ENCODE measurements at regions not wholly inside any gene's neighbourhood (a gene's known extent, or its start where the extent isn't known, plus 50 kb on each side); places are given as distances from the start of the nearest gene placed in this dataset.

- in situ Hi-C loops (cut with HindIII; ENCODE audit: low sequenced_read_pairs), result no loop called here
Measured at GRCh38 chr4:14458463-14458862, 543.8 kb upstream of the CPEB2 start.

- in situ Hi-C loops (cut with HindIII; ENCODE audit: low sequenced_read_pairs), result no loop called here
Measured at GRCh38 chr4:14465057-14465456, 537.2 kb upstream of the CPEB2 start.

DNA sequence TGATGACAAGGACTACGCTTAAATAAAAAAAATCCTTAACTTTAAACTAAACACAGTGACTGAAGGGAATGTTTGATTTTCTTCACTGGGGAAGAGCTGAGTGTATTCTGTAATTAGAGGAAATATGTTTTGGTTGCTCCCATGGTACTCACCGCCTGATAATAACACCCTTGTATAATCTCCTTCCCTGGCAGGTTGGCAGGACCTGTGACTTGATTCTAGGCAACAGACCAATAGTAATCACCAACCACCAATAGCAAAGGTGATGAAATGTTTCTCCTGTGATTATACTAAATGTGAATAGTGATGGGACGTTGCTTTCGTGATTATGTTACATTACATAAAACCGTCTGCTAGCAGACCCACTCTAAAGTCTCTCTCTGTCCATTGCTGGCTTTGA is 536.8 kb upstream of the CPEB2 start:
- in situ Hi-C loops (cut with HindIII; ENCODE audit: low sequenced_read_pairs), result no loop called here

DNA sequence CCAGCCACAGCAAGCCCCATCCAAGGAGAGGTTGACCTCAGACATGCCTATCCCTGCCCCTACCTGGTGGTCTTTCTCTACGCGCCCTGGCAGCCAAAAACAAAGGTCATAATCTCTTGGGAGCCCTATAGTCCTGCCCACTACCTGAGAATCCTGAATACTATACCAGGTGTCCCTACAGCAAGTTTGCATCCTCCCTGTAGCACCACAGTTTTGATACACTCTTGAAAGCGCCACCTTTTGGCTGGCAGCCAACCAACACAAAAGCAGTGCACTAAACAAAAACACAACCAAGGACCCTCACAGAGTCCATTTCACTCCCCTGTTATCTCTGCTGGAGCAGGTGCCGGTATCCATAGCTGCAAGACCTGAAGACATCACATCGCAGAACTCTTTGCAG is 523.8 kb upstream of the CPEB2 start:
- in situ Hi-C loops (cut with HindIII; ENCODE audit: low sequenced_read_pairs), result no loop called here

GRCh38 chr4:14496408-14496807 is 505.9 kb upstream of the CPEB2 start:
- in situ Hi-C loops (cut with HindIII; ENCODE audit: low sequenced_read_pairs), result no loop called here

- in situ Hi-C loops (cut with HindIII; ENCODE audit: low sequenced_read_pairs), result no loop called here
Measured at GRCh38 chr4:14496969-14497368, 505.3 kb upstream of the CPEB2 start.

- in situ Hi-C loops (cut with HindIII; ENCODE audit: low sequenced_read_pairs), result no loop called here
Measured at GRCh38 chr4:14504162-14504561, 498.1 kb upstream of the CPEB2 start.

DNA sequence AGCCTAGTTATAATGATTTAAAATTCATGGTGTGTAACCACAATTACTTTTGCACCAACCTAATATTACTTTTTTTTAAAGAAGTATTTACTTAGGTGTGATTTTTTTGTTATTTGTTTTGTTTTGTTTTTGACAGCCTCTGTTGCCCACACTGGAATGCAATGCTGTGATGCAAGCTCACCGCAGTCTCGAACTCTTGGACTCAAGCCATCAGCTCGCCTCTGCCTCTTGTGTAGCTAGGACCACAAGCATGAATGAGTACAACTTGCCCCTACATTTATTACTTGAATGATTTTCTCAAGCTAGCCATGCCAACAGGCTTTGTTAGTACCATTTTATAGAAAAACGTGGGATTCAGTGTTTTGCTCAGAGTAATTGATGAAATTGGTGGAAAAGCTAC is 488.8 kb upstream of the CPEB2 start:
- in situ Hi-C loops (cut with HindIII; ENCODE audit: low sequenced_read_pairs), result no loop called here

GRCh38 chr4:14515556-14515955 is 486.7 kb upstream of the CPEB2 start:
- in situ Hi-C loops (cut with HindIII; ENCODE audit: low sequenced_read_pairs), result no loop called here

DNA sequence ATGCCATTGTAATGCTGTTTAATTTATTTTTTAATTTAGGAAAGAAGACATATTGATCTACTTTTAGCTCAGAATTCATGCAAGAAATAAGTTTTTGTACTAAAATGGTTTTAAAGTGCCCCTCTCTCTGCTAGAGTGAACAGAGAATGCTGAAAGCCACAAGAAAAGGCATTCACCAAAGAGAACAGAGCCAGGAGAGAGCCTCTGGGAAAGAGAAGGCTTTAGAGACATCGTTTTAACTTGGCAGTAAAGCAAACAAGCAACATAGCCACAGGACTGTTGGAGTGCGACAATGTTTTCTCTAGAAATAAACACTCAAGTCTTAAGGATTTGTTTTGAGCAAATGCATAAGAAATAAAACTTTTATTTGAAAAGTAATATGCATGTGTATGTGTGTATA is 484.1 kb upstream of the CPEB2 start:
- in situ Hi-C loops (cut with HindIII; ENCODE audit: low sequenced_read_pairs), result no loop called here

DNA sequence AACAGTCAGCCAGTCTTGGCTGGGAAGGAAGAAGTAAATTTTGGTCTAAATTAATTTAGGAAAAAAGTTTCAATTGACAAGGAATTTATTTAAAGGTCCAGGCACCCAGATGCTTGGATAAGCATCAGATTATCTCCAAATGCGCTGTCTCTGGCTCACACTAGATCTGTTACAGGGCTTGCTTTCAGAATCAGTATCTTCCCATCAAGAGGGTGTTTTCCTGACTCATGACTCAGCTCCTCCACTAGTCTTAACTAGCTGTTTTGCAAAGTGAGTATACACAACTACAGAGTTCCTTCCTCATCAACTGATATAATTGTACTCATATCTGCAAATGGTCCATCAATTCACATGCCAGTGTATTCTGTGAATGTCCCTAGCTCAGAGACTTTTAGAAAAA is 482.1 kb upstream of the CPEB2 start:
- in situ Hi-C loops (cut with HindIII; ENCODE audit: low sequenced_read_pairs), result no loop called here

DNA sequence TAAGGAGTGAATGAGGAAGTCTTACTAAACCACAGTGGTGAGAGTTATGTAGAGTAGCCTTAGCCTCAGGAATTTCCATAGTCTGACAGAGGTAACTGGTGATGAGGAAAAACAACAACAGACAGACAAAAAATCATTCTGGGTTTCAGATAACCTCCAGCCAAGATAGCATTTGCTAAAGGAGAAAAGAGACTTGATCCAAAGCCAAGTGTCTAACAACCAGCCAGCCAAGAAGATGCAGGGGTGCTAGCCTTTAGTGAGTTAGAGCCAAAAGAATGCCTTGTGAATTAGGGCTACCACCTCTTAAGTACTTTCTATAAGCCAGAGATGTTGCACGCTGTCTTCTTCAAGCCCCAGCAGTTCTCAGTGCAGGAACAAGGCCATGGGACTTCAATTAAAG is 478.0 kb upstream of the CPEB2 start:
- in situ Hi-C loops (cut with HindIII; ENCODE audit: low sequenced_read_pairs), result no loop called here

- in situ Hi-C loops (cut with HindIII; ENCODE audit: low sequenced_read_pairs), result no loop called here
Measured at GRCh38 chr4:14528918-14529317, 473.4 kb upstream of the CPEB2 start.

DNA sequence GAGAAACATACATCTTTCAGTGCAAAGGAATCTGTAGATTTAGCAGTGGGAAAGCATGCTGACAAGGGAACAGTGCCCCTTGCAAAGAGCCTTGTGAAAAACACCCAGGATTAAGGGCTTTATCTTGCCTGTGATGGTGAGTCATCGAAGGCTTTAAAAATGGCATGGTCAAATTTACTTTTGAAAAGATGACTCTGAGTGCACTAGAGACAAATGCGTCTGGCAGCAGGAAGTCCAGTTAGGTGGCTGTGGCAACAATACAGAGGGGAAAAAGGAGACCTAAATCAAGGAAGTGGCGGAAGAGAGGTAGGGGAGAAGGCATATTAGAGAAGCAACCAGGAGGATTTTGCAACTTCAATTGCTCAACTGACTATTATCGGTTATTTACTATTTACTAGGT is 472.6 kb upstream of the CPEB2 start:
- in situ Hi-C loops (cut with HindIII; ENCODE audit: low sequenced_read_pairs), result no loop called here

DNA sequence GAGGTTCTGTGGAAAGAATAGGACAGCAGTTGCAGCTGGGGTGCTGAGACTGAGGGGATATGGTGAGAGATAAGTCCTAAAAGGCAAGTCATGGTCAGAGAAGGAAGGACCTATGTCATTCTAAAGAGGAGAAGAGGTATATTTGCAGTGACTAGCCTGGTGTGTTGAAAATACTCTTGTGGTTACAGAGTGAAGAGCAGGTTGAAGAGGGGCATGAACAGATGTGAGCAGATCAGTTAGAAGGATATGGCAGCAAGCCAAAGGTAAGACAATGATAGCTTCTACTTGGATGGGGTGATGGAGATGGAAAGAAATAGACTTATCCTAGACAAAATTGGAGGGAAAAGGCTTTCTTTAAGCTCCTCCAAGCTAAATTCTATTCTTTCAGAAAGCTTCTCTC is 469.8 kb upstream of the CPEB2 start:
- in situ Hi-C loops (cut with HindIII; ENCODE audit: low sequenced_read_pairs), result no loop called here

- in situ Hi-C loops (cut with HindIII; ENCODE audit: low sequenced_read_pairs), result no loop called here
Measured at GRCh38 chr4:14539246-14539645, 463.0 kb upstream of the CPEB2 start.

GRCh38 chr4:14545163-14545562 is 457.1 kb upstream of the CPEB2 start:
- in situ Hi-C loops (cut with HindIII; ENCODE audit: low sequenced_read_pairs), result no loop called here

DNA sequence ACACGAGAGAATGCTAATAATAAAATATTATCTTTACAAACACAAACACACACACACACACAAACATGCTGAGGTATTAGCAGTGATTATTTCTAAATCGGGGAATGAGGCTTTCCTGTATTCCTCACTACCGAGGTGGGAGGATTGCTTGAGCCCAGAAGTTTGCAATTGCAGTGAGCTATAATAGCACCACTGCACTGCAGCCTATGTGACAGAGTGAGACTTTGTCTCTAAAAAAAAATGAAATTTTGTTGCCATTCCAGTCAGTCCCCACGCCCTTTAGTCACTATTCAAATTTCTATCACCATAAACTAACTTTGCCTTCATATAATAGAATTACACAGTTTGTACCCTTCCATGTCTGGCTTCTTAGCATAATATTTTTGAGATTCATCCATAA is 456.5 kb upstream of the CPEB2 start:
- in situ Hi-C loops (cut with HindIII; ENCODE audit: low sequenced_read_pairs), result no loop called here

DNA sequence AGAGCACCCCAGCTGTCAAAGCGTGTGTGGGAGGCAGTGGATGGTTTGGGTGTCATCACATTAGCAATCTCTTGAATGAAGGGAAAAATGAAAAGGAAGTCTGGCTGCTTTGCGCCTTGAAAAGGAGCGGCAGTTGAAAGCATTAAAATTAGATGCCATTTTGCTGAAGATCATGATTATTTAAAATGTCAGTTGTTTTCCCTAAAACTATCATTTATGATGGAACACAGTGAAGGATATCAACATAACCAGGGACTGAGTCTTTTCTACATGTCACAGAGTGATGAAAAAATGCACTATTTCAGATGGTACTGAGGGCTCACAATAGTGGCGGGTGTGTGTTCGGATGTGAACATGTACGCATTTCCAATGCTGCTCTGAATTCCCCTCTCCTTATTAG is 450.2 kb upstream of the CPEB2 start:
- in situ Hi-C loops (cut with HindIII; ENCODE audit: low sequenced_read_pairs), result no loop called here

GRCh38 chr4:14559646-14560045 is 442.6 kb upstream of the CPEB2 start:
- in situ Hi-C loops (cut with HindIII; ENCODE audit: low sequenced_read_pairs), result no loop called here

DNA sequence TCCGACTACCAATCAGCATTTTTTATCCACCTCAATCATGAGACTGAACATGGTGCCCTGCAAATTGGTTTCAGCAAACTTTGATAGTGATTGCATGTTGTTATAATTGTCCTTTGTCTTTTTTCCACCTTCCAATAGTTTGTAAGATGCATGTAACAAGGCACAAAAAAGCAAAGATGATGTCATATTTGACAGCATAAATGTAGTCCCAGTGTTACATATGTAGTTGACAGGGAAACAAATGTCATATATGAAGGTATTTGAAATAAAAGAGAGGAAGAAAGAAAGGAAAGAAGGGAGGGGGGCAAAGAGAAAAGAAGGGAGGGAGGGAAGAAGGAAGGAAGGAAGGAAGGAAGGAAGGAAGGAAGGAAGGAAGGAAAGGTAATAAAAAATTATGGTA is 441.7 kb upstream of the CPEB2 start:
- in situ Hi-C loops (cut with HindIII; ENCODE audit: low sequenced_read_pairs), result no loop called here

DNA sequence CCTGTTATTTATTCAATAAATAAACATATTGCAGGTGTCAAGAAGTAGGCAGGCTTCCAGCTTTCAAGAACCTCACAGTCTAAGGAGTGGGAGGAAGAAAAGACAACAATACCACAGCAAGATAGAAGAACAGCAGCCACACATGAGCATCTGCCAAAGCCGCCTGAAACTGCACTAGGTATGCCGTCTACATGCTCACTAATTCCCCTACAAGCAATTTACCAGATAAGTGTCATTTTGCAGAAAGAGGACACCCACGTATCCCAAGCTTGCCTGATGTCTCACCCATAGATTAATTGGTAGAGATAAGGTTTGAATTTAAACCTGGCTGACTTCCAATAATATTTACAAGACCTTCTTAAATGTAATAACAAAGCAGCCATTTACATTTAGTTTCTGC is 439.4 kb upstream of the CPEB2 start:
- in situ Hi-C loops (cut with HindIII; ENCODE audit: low sequenced_read_pairs), result no loop called here

- in situ Hi-C loops (cut with HindIII; ENCODE audit: low sequenced_read_pairs), result no loop called here
Measured at GRCh38 chr4:14564281-14564680, 438.0 kb upstream of the CPEB2 start.

DNA sequence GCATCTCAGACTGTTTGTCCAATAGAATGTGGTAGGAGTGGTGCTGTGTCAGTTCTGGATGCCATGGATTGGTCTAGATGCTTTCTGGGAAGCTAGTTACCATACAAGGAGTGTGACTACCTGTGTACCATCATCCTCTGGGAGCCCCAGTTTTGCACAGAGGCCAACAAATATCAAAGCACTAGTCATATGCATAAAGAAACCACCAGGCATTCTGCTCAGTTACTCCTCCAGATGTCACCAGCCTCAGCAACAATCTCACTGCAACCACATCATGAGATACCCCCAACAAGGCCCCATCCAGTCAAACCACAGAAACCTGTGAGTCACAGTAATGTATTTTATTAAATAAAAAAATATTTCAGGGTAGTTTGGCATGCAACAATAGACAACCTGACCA is 435.8 kb upstream of the CPEB2 start:
- in situ Hi-C loops (cut with HindIII; ENCODE audit: low sequenced_read_pairs), result no loop called here
